GM18520 (cell line): ENCODE measurements at regions not wholly inside any gene's neighbourhood (a gene's known extent, or its start where the extent isn't known, plus 50 kb on each side); places are given as distances from the start of the nearest gene placed in this dataset.
"Not testable (repeated sequence)": the region's sequence is repeated elsewhere in the genome, so short reads cannot be mapped to it uniquely, and the experiment has no call there.

Experiments
- ATAC-seq: cut with Tn5 transposase; IDR thresholded peaks from one replicate; pipeline ENCODE4 v1.9.1; 2021; ENCODE audit not compliant: unreplicated experiment

- ATAC-seq: not testable (repeated sequence)
Observed at GRCh38 chr2:111282162-111282561, 161.4 kb downstream of the BCL2L11 start.

- ATAC-seq: not testable (repeated sequence)
Observed at GRCh38 chr2:111287646-111288568, 167.2 kb downstream of the BCL2L11 start.

GRCh38 chr2:111290370-111290769 lies 169.7 kb downstream of the BCL2L11 start:
- ATAC-seq: not testable (repeated sequence)

- ATAC-seq: not testable (repeated sequence)
Observed at GRCh38 chr2:111291566-111291965, 170.9 kb downstream of the BCL2L11 start.

- ATAC-seq: not testable (repeated sequence)
Observed at GRCh38 chr2:111292232-111292968, 171.7 kb downstream of the BCL2L11 start.

GRCh38 chr2:111294699-111295098 lies 174.0 kb downstream of the BCL2L11 start:
- not testable (repeated sequence) for ATAC-seq

- ATAC-seq: not testable (repeated sequence)
Observed at GRCh38 chr2:111296122-111296804, 175.5 kb downstream of the BCL2L11 start.

GRCh38 chr2:111297128-111297527 lies 176.4 kb downstream of the BCL2L11 start:
- ATAC-seq: not testable (repeated sequence)

GRCh38 chr2:111298927-111299326 lies 178.2 kb downstream of the BCL2L11 start:
- ATAC-seq: not testable (repeated sequence)

- ATAC-seq: not testable (repeated sequence)
Observed at GRCh38 chr2:111299635-111300034, 178.9 kb downstream of the BCL2L11 start.

- not testable (repeated sequence) for ATAC-seq
Observed at GRCh38 chr2:111301677-111302076, 181.0 kb downstream of the BCL2L11 start.

GRCh38 chr2:111302397-111303218 lies 181.9 kb downstream of the BCL2L11 start:
- not testable (repeated sequence) for ATAC-seq

GRCh38 chr2:111307302-111307701 lies 186.6 kb downstream of the BCL2L11 start:
- not testable (repeated sequence) for ATAC-seq

- not testable (repeated sequence) for ATAC-seq
Observed at GRCh38 chr2:111309231-111310075, 188.7 kb downstream of the BCL2L11 start.

- ATAC-seq: not testable (repeated sequence)
Observed at GRCh38 chr2:111310395-111310794, 189.7 kb downstream of the BCL2L11 start.

GRCh38 chr2:111311568-111311967 lies 190.9 kb downstream of the BCL2L11 start:
- not testable (repeated sequence) for ATAC-seq

GRCh38 chr2:111312897-111313607 lies 192.3 kb downstream of the BCL2L11 start:
- not testable (repeated sequence) for ATAC-seq

GRCh38 chr2:111313711-111314110 lies 193.0 kb downstream of the BCL2L11 start:
- not testable (repeated sequence) for ATAC-seq
